ENCODE measurements at regions not wholly inside any gene's neighbourhood (a gene's known extent, or its start where the extent isn't known, plus 50 kb on each side); places are given as distances from the start of the nearest gene placed in this dataset.
"Not testable (repeated sequence)": the region's sequence is repeated elsewhere in the genome, so short reads cannot be mapped to it uniquely, and the experiment has no call there.

GRCh38 chr2:75432761-75433361 is 127.9 kb downstream of the EVA1A start:
- peaks cover 57% of the 10 kb centered on the region for H3K4me1 ChIP-seq (ENCODE audit: insufficient read depth, low read length, poor library complexity, severe bottlenecking)
- H4K20me1 ChIP-seq (ENCODE audit: insufficient read depth, low read length), result no peaks in the 10 kb centered on the region
- ChIA-PET POLR2A (interaction anchor here (0.6 to 2.0 kb wide), 6 partner anchors 10 to 263 kb away, joined by 3 to 6 read pairs (median 3); no protein-coding TSS in a partner anchor), CTCF (ENCODE audit: unreplicated experiment) (no interaction called here)
- no peaks in the 10 kb centered on the region for H3K36me3 ChIP-seq (ENCODE audit: insufficient read depth, low read length)
- H3K27ac ChIP-seq (ENCODE audit: low read depth, low read length, poor library complexity, severe bottlenecking), result no peak overlapping the region
- peak overlapping the region; percentile 72 for H3K4me2 ChIP-seq (ENCODE audit: low read length)
- no TSS peak for BruUV-seq (replicated peaks)
- TF ChIP-seq EZH2phosphoT487 (IDR thresholded peaks at IDR 0.05; ENCODE audit: borderline replicate concordance, low read depth, low read length), result no peak
- TF ChIP-seq CTCF (conservative IDR thresholded peaks at IDR 0.05; ENCODE audit: low read length), result no peak
- peak; percentile 44 for DNase-seq (ENCODE audit: low spot score)
- intact Hi-C loops (cut with micrococcal nuclease; ENCODE audit: unreplicated experiment), result no loop called here
- H3K79me2 ChIP-seq (ENCODE audit: insufficient read depth, low read depth, low read length), result no peaks in the 10 kb centered on the region
- no peaks in the 10 kb centered on the region for H3K9me3 ChIP-seq (ENCODE audit: low read length)
- no peaks in the 10 kb centered on the region for H3K9me2 ChIP-seq (ENCODE audit: insufficient read depth, low read length)
- H2AFZ ChIP-seq (ENCODE audit: low read length), result peak overlapping the region; percentile 70
- H3K4me3 ChIP-seq (ENCODE audit: low read depth, low read length, poor library complexity, severe bottlenecking), result no peak overlapping the region

GRCh38 chr2:75431763-75432162 is 129.0 kb downstream of the EVA1A start:
- Histone ChIP-seq H3K4me2 (ENCODE audit: low read length) (peak overlapping the region; percentile 72), H3K4me1 (ENCODE audit: insufficient read depth, low read length, poor library complexity, severe bottlenecking) (peaks cover 57% of the 10 kb centered on the region), H4K20me1 (ENCODE audit: insufficient read depth, low read length) (no peaks in the 10 kb centered on the region), H3K4me3 (ENCODE audit: low read depth, low read length, poor library complexity, severe bottlenecking) (peak overlapping the region; percentile 37), H3K9me3 (ENCODE audit: low read length) (no peaks in the 10 kb centered on the region), H3K79me2 (ENCODE audit: insufficient read depth, low read depth, low read length) (no peaks in the 10 kb centered on the region), H3K9me2 (ENCODE audit: insufficient read depth, low read length) (no peaks in the 10 kb centered on the region), H3K27ac (ENCODE audit: low read depth, low read length, poor library complexity, severe bottlenecking) (peak overlapping the region; percentile 57), H3K36me3 (ENCODE audit: insufficient read depth, low read length) (no peaks in the 10 kb centered on the region), H2AFZ (ENCODE audit: low read length) (peak overlapping the region; percentile 56; the same call in 1 of the 2 replicates)
- DNase-seq (ENCODE audit: low spot score), result peak; percentile 79
- ChIA-PET POLR2A (interaction anchor here (0.6 to 2.0 kb wide), 5 partner anchors 12 to 51 kb away, joined by 3 to 6 read pairs (median 4); no protein-coding TSS in a partner anchor), CTCF (ENCODE audit: unreplicated experiment) (no interaction called here)
- TF ChIP-seq EZH2phosphoT487 (IDR thresholded peaks at IDR 0.05; ENCODE audit: borderline replicate concordance, low read depth, low read length) (no peak), CTCF (conservative IDR thresholded peaks at IDR 0.05; ENCODE audit: low read length) (no peak)
- no TSS peak for BruUV-seq (replicated peaks)
- intact Hi-C loops (cut with micrococcal nuclease; ENCODE audit: unreplicated experiment), result no loop called here

- BruUV-seq (replicated peaks), result no TSS peak
- ChIA-PET CTCF (ENCODE audit: unreplicated experiment) (no interaction called here), POLR2A (interaction anchor here (0.9 to 4.1 kb wide), 3 partner anchors 15 to 50 kb away, joined by 3 to 35 read pairs (median 7); no protein-coding TSS in a partner anchor)
- Histone ChIP-seq H2AFZ (ENCODE audit: low read length) (peak overlapping the region; percentile 56; the same call in 1 of the 2 replicates), H3K27ac (ENCODE audit: low read depth, low read length, poor library complexity, severe bottlenecking) (peak overlapping the region; percentile 57), H3K9me2 (ENCODE audit: insufficient read depth, low read length) (no peaks in the 10 kb centered on the region), H3K9me3 (ENCODE audit: low read length) (no peaks in the 10 kb centered on the region), H3K4me3 (ENCODE audit: low read depth, low read length, poor library complexity, severe bottlenecking) (peak overlapping the region; percentile 37), H3K36me3 (ENCODE audit: insufficient read depth, low read length) (no peaks in the 10 kb centered on the region), H4K20me1 (ENCODE audit: insufficient read depth, low read length) (no peaks in the 10 kb centered on the region), H3K79me2 (ENCODE audit: insufficient read depth, low read depth, low read length) (no peaks in the 10 kb centered on the region), H3K4me1 (ENCODE audit: insufficient read depth, low read length, poor library complexity, severe bottlenecking) (peaks cover 57% of the 10 kb centered on the region), H3K4me2 (ENCODE audit: low read length) (peak overlapping the region; percentile 72)
- TF ChIP-seq CTCF (conservative IDR thresholded peaks at IDR 0.05; ENCODE audit: low read length), result no peak
- TF ChIP-seq EZH2phosphoT487 (IDR thresholded peaks at IDR 0.05; ENCODE audit: borderline replicate concordance, low read depth, low read length), result no peak
- DNase-seq (ENCODE audit: low spot score), result peak; percentile 47
- intact Hi-C loops (cut with micrococcal nuclease; ENCODE audit: unreplicated experiment), result no loop called here
Measured at GRCh38 chr2:75431276-75431675, 129.5 kb downstream of the EVA1A start.

GRCh38 chr2:75430449-75430848 is 130.3 kb downstream of the EVA1A start:
- intact Hi-C loops (cut with micrococcal nuclease; ENCODE audit: unreplicated experiment); H3K79me2 ChIP-seq (ENCODE audit: insufficient read depth, low read depth, low read length); DNase-seq (ENCODE audit: low spot score); H3K27ac ChIP-seq (ENCODE audit: low read depth, low read length, poor library complexity, severe bottlenecking); H4K20me1 ChIP-seq (ENCODE audit: insufficient read depth, low read length); CTCF ChIA-PET (ENCODE audit: unreplicated experiment); BruUV-seq (replicated peaks); H3K9me2 ChIP-seq (ENCODE audit: insufficient read depth, low read length); H3K36me3 ChIP-seq (ENCODE audit: insufficient read depth, low read length); H3K4me3 ChIP-seq (ENCODE audit: low read depth, low read length, poor library complexity, severe bottlenecking); H3K9me3 ChIP-seq (ENCODE audit: low read length): not testable (repeated sequence)
- POLR2A ChIA-PET, result interaction anchor here (1.2 to 4.1 kb wide), 3 partner anchors 11 to 20 kb away, joined by 4 to 35 read pairs (median 7); no protein-coding TSS in a partner anchor
- Histone ChIP-seq H3K4me1 (ENCODE audit: insufficient read depth, low read length, poor library complexity, severe bottlenecking) (peaks cover 57% of the 10 kb centered on the region), H2AFZ (ENCODE audit: low read length) (peak overlapping the region; percentile 52), H3K4me2 (ENCODE audit: low read length) (peak overlapping the region; percentile 55; the same call in 1 of the 2 replicates)

All from OCI-LY7 (cell line).